ENCODE measurements at regions not wholly inside any gene's neighbourhood (a gene's known extent, or its start where the extent isn't known, plus 50 kb on each side); places are given as distances from the start of the nearest gene placed in this dataset.
"Not testable (repeated sequence)": the region's sequence is repeated elsewhere in the genome, so short reads cannot be mapped to it uniquely, and the experiment has no call there.

- H3K27ac ChIP-seq (replicated peaks) = no peak overlapping the region
- no peaks in the 10 kb centered on the region for H3K27me3 ChIP-seq (ENCODE audit: insufficient read depth, poor library complexity, severe bottlenecking)
- no peak overlapping the region for H3K4me3 ChIP-seq (replicated peaks; ENCODE audit: insufficient read depth, low read length)
- DNase-seq (ENCODE audit: low read depth in 1 of 2, low spot score in 1 of 2) = no peak
- TF ChIP-seq REST (IDR thresholded peaks at IDR 0.05; ENCODE audit: insufficient replicate concordance, low read depth) (no peak), SPI1 (IDR thresholded peaks at IDR 0.05; ENCODE audit: borderline replicate concordance, low read depth) (no peak)
Measured at GRCh38 chr4:53885668-53886067, 178.7 kb downstream of the CHIC2 start.

DNA sequence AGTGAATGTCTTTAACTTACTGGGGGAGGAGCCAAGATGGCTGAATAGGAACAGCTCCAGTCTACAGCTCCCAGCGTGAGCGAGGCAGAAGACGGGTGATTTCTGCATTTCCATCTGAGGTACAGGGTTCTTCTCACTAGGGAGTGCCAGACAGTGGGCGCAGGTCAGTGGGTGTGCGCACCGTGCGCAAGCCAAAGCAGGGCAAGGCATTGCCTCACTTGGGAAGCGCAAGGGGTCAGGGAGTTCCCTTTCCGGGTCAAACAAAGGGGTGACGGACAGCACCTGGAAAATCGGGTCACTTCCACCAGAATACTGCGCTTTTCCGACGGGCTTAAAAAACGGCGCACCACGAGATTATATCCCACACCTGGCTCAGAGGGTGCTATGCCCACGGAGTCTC lies 187.3 kb downstream of the CHIC2 start:
- not testable (repeated sequence) for H3K4me3 ChIP-seq (replicated peaks; ENCODE audit: insufficient read depth, low read length); DNase-seq (ENCODE audit: low read depth in 1 of 2, low spot score in 1 of 2); H3K27ac ChIP-seq (replicated peaks); H3K27me3 ChIP-seq (ENCODE audit: insufficient read depth, poor library complexity, severe bottlenecking)

DNA sequence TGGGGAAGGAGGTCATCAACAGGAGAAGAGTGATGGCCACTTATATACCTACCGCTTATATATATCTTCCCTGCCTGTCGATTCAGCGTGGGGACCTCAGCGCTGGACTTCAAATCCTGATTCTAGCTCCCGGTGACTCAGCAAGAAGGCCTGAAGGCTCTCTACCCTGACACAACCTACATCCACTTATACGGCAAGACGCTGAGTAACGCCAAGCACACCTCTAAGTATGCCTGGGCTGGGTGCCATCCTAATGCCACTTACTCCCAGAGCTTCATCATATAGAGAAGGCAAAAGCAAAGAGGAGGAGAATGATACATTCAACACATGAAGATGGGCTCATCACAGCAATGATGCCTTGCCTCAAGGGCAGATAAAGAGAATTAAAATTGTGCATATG lies 198.3 kb downstream of the CHIC2 start:
- DNase-seq (ENCODE audit: low read depth in 1 of 2, low spot score in 1 of 2) = no peak
- TF ChIP-seq REST (IDR thresholded peaks at IDR 0.05; ENCODE audit: insufficient replicate concordance, low read depth) = no peak
- TF ChIP-seq POLR2AphosphoS5 (IDR thresholded peaks at IDR 0.05; ENCODE audit: low read depth) = no peak
- TF ChIP-seq SPI1 (IDR thresholded peaks at IDR 0.05; ENCODE audit: borderline replicate concordance, low read depth) = no peak
- TF ChIP-seq GABPA (IDR thresholded peaks at IDR 0.05; ENCODE audit: low read depth) = no peak
- TF ChIP-seq CTCF (IDR thresholded peaks at IDR 0.05; ENCODE audit: insufficient read depth, low read length) = no peak
- no peak overlapping the region for H3K4me3 ChIP-seq (replicated peaks; ENCODE audit: insufficient read depth, low read length)

GRCh38 chr4:53865054-53865453 lies 199.4 kb downstream of the CHIC2 start:
- no peak for DNase-seq (ENCODE audit: low read depth in 1 of 2, low spot score in 1 of 2)
- Histone ChIP-seq H3K4me3 (replicated peaks; ENCODE audit: insufficient read depth, low read length) (no peak overlapping the region), H3K27me3 (ENCODE audit: insufficient read depth, poor library complexity, severe bottlenecking) (no peaks in the 10 kb centered on the region), H3K27ac (replicated peaks) (no peak overlapping the region)
- TF ChIP-seq GABPA (IDR thresholded peaks at IDR 0.05; ENCODE audit: low read depth) (no peak), CTCF (IDR thresholded peaks at IDR 0.05; ENCODE audit: insufficient read depth, low read length) (no peak), REST (IDR thresholded peaks at IDR 0.05; ENCODE audit: insufficient replicate concordance, low read depth) (no peak), POLR2AphosphoS5 (IDR thresholded peaks at IDR 0.05; ENCODE audit: low read depth) (no peak), SPI1 (IDR thresholded peaks at IDR 0.05; ENCODE audit: borderline replicate concordance, low read depth) (no peak)

More for the DNA sequence above, 198.3 kb downstream of the CHIC2 start:
- H3K27ac ChIP-seq (replicated peaks) = no peak overlapping the region
- H3K27me3 ChIP-seq (ENCODE audit: insufficient read depth, poor library complexity, severe bottlenecking) = no peaks in the 10 kb centered on the region
